Loucy (cell line): ENCODE measurements at regions not wholly inside any gene's neighbourhood (a gene's known extent, or its start where the extent isn't known, plus 50 kb on each side); places are given as distances from the start of the nearest gene placed in this dataset.

ENCODE experiments used
- EZH2phosphoT487 ChIP-seq: fragments of 200-600 bp; IDR thresholded peaks from 2 replicates; pipeline ENCODE4 v1.6.1; 2018; ENCODE audit warnings: antibody characterized with exemption, mild to moderate bottlenecking, moderate library complexity, borderline replicate concordance
- TF ChIP-seq, protein P1 (sequence below): fragments of 200-600 bp; sonication (generic); conservative IDR thresholded peaks from 2 replicates; pipeline ENCODE4 v1.5.1; 2014; ENCODE audit warnings: mild to moderate bottlenecking, antibody characterized with exemption, low read length

DNA sequence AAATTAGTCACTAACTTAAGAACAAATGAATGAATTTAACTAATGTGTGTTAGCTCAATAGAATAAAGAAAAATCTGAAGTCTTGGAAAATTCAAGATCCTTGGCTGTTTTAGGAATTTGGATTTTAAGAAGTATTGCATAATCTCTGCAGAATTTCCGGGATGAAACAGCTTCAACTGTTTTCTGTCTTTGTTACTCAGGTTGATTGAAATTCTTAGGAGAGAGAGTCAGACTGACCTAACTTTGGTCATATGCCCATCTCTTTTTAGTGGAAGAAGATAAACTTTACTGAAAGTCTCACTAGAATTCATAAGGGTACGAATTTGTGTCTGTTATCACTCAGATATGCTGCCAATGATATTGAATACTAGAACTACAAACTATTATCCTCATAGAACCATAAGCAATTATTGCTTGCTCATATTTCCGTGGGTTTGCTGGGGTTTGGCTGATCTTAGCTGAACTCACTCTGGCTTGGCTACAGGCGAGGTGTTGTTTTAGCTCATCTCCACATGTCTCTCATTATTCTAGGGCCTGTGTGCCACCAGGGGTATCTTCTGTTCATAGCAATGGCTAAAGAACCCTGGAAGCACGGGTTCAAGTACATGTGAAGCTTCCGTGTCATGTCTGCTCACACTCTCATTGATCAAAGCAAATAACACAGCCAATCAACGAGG, 257.4 kb upstream of the NOVA1 start:
- TF ChIP-seq, protein P1, sequence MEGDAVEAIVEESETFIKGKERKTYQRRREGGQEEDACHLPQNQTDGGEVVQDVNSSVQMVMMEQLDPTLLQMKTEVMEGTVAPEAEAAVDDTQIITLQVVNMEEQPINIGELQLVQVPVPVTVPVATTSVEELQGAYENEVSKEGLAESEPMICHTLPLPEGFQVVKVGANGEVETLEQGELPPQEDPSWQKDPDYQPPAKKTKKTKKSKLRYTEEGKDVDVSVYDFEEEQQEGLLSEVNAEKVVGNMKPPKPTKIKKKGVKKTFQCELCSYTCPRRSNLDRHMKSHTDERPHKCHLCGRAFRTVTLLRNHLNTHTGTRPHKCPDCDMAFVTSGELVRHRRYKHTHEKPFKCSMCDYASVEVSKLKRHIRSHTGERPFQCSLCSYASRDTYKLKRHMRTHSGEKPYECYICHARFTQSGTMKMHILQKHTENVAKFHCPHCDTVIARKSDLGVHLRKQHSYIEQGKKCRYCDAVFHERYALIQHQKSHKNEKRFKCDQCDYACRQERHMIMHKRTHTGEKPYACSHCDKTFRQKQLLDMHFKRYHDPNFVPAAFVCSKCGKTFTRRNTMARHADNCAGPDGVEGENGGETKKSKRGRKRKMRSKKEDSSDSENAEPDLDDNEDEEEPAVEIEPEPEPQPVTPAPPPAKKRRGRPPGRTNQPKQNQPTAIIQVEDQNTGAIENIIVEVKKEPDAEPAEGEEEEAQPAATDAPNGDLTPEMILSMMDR: no peak
- no peak for TF ChIP-seq EZH2phosphoT487
